ENCODE measurements at regions not wholly inside any gene's neighbourhood (a gene's known extent, or its start where the extent isn't known, plus 50 kb on each side); places are given as distances from the start of the nearest gene placed in this dataset.
"Not testable (repeated sequence)": the region's sequence is repeated elsewhere in the genome, so short reads cannot be mapped to it uniquely, and the experiment has no call there.

DNA sequence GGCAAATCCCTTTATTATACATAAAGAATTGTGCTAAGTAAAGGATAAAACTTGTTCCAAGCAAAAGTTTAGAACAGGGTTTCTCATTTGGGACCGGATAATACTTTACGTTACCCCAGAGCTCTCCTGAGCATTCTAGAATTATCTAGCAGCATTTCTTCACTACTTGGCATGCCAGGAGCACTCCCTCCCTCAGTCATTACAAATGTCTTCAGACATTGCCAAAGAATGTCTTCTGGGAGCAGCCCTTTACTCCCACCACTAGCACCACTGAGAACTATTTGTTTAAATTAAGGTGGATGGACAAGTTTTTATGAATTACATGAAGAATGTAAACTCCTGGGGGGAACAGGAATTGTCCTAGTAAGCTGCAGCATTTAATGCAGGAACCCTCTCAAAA is 516.4 kb downstream of the GBE1 start:
- Mint-ChIP-seq H3K4me3 (no peak overlapping the region), H3K27me3 (no peaks in the 10 kb centered on the region), H3K9me3 (no peaks in the 10 kb centered on the region), H3K36me3 (no peaks in the 10 kb centered on the region), H3K27ac (no peak overlapping the region), H3K4me1 (no peaks in the 10 kb centered on the region)
- DNase-seq (no peak), ATAC-seq (ENCODE audit: low read depth) (no peak)
- POLR2A ChIA-PET: no interaction called here

DNA sequence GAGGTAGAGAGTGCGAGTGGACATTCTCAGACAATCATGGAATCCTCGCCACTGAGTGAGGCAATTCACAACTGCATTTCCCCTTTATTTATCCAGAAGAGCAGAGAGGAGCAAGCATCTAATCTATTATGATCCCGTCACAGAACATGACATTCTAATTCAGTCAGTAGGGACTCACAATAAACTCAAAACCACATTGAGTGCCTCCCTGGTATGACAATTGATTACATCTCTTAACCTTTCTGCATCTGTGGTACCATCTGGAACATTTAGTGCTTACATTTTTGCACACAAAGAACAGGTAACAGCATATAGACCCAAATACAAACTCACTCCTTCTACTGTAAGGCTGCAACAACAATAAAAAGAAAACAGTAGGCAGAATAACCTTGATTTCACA is 517.2 kb downstream of the GBE1 start:
- H3K4me3 Mint-ChIP-seq: no peak overlapping the region
- H3K27ac Mint-ChIP-seq: no peak overlapping the region
- no peaks in the 10 kb centered on the region for H3K27me3 Mint-ChIP-seq
- POLR2A ChIA-PET: no interaction called here
- ATAC-seq (ENCODE audit: low read depth) (no peak), DNase-seq (no peak)
- no peaks in the 10 kb centered on the region for H3K9me3 Mint-ChIP-seq
- H3K36me3 Mint-ChIP-seq: no peaks in the 10 kb centered on the region
- H3K4me1 Mint-ChIP-seq: no peaks in the 10 kb centered on the region

DNA sequence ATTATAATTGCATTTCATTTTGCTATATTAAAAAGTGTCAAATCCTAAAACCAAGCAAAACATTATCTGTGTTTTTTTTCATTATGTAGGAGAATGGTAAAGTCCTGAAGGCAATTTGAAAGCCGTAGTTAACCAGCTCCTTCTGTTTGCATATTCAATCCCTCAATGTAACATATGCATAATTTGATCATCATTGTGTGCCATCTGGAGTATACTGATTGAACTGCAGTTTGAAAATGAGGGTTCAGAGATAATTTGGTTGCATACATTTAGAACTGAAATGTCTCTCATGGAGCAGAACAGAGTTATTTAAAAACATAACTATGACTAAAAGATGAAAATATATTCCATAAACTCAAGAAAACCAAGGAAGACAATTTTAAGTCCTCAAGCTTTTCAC is 518.6 kb downstream of the GBE1 start:
- Mint-ChIP-seq H3K27ac (no peak overlapping the region), H3K36me3 (no peaks in the 10 kb centered on the region), H3K9me3 (no peaks in the 10 kb centered on the region), H3K27me3 (no peaks in the 10 kb centered on the region), H3K4me1 (no peaks in the 10 kb centered on the region), H3K4me3 (no peak overlapping the region)
- ATAC-seq (ENCODE audit: low read depth) (no peak), DNase-seq (no peak)
- POLR2A ChIA-PET: no interaction called here

DNA sequence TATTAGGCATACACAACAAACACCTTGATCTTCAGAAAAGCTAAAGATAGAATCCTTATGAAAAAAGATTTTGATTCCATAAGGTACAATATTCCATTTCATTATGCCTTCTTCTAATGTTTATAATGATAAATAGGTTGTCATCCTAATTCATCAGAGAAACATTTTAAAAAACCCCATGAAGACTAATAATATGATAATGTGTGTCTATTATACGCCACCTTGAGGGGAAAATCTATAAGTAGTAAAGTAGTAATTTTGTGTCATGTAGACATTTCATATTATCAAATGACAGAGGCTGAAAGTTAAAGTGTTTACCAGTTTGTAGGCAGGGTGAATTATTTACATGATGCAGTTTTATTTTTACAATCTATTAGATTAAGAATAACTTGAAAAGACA is 524.3 kb downstream of the GBE1 start:
- H3K4me1 Mint-ChIP-seq: no peaks in the 10 kb centered on the region
- H3K4me3 Mint-ChIP-seq: no peak overlapping the region
- peaks cover 1% of the 10 kb centered on the region for H3K9me3 Mint-ChIP-seq
- DNase-seq (no peak), ATAC-seq (ENCODE audit: low read depth) (no peak)
- POLR2A ChIA-PET: no interaction called here
- H3K27ac Mint-ChIP-seq: no peak overlapping the region
- H3K36me3 Mint-ChIP-seq: no peaks in the 10 kb centered on the region
- no peaks in the 10 kb centered on the region for H3K27me3 Mint-ChIP-seq

DNA sequence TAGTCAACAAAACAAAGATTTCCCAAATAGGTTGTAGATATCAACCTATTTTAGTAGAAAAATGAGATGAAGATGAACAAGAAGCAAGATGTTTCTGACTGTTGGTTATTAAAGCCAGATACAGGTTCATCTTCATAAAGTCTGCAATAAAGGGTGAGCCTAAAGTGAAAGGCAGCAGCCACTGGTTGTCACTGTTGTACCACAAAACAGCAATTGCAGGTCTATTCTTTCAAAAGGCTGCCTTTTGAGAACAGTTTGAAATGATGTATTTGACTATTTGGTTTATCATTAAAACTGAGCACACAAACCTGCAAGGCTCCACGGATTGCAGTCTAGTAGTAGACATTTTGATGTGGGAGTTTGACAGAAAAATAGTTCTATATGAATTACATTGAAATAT is 543.4 kb downstream of the GBE1 start:
- ATAC-seq (ENCODE audit: low read depth): no peak
- Mint-ChIP-seq H3K27ac (no peak overlapping the region), H3K4me3 (no peak overlapping the region), H3K9me3 (no peaks in the 10 kb centered on the region), H3K27me3 (no peaks in the 10 kb centered on the region), H3K4me1 (no peaks in the 10 kb centered on the region), H3K36me3 (no peaks in the 10 kb centered on the region)
- POLR2A ChIA-PET: no interaction called here
- no peak for DNase-seq

DNA sequence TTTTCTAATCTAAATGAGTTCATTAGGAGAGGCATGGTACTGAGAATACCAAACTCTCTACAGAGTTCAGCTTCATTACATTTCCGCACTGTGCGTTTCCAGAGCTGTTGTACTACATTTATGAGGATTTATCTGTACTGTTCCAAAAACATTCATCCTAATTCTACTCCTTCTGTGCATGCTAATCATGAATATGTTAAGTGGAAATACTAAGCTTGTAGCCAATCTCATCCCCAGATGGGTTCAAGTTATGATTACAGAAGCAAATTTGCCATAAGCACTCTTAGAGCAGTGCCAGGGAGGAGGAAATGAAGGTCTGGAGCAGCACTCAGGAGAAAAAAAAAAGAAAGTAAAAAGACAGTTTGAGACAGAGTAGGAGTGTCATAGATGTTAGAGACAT is 544.3 kb downstream of the GBE1 start:
- no peaks in the 10 kb centered on the region for H3K36me3 Mint-ChIP-seq
- no peaks in the 10 kb centered on the region for H3K27me3 Mint-ChIP-seq
- no peaks in the 10 kb centered on the region for H3K4me1 Mint-ChIP-seq
- H3K4me3 Mint-ChIP-seq: no peak overlapping the region
- H3K9me3 Mint-ChIP-seq: no peaks in the 10 kb centered on the region
- DNase-seq (no peak), ATAC-seq (ENCODE audit: low read depth) (no peak)
- no peak overlapping the region for H3K27ac Mint-ChIP-seq
- POLR2A ChIA-PET: no interaction called here

DNA sequence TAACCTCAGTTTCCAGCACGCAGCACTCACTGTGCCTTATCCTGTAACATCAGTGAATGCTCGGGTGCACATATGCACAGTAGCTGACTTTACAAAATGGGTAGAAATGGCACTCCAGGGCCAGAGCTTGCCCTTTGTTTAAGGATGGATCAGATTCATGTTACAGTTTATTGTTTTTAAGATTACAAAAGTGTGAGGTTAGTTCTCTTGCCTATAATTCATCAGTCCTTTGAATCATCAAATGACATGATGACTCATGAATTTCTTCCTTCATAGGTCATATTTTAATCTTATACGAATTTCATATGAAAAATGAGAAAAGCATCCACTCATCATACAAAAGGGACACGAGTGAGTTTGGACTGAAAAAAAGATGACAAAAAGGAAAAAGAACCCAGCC is 545.3 kb downstream of the GBE1 start:
- Mint-ChIP-seq H3K4me3 (no peak overlapping the region), H3K27ac (no peak overlapping the region), H3K36me3 (no peaks in the 10 kb centered on the region), H3K4me1 (no peaks in the 10 kb centered on the region), H3K9me3 (no peaks in the 10 kb centered on the region), H3K27me3 (no peaks in the 10 kb centered on the region)
- no peak for ATAC-seq (ENCODE audit: low read depth)
- no peak for DNase-seq
- POLR2A ChIA-PET: no interaction called here

DNA sequence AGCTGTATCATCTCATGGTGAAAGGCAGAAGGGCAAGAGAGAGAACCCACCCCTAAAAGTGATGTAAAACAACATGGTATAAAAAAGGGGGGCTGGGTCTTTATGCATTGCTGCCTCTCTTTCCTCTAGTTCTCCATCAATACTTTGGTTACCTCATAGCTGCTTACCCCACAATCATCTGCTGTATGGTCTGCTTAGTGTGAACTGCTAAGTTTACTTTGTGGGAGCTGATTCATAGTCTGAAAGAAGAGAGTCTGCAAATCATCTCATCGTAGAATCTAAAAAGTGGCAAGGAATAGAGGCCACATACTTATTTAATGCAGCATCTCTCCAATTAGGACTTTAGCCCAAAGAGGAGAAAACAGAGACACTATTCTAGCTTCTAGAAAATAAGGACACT is 546.8 kb downstream of the GBE1 start:
- H3K36me3 Mint-ChIP-seq: no peaks in the 10 kb centered on the region
- ATAC-seq (ENCODE audit: low read depth): no peak
- POLR2A ChIA-PET: no interaction called here

DNA sequence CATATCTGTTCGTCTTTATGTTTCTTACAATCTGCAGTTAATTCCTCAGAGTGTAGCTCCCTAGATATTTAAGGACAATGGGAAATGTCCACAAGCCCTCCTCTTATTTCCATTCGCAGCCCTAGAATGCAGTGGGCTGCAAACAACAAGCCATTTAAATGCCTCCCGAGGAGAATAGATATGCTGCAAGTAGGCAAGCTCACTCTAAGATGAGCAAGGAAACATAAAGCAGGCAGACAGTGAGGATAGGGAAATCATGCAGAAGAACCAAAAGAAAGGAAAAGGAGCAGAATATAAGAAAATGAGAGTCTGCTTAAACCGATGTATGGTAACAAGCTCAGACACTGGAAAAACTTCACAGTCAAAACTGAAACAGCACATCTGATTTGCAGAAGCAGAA is 561.9 kb downstream of the GBE1 start:
- POLR2A ChIA-PET: no interaction called here
- DNase-seq (no peak), ATAC-seq (ENCODE audit: low read depth) (no peak)
- no peaks in the 10 kb centered on the region for H3K4me1 Mint-ChIP-seq
- no peaks in the 10 kb centered on the region for H3K36me3 Mint-ChIP-seq
- H3K27me3 Mint-ChIP-seq: no peaks in the 10 kb centered on the region
- H3K9me3 Mint-ChIP-seq: peaks cover 1% of the 10 kb centered on the region
- no peak overlapping the region for H3K27ac Mint-ChIP-seq
- no peak overlapping the region for H3K4me3 Mint-ChIP-seq

More for the DNA sequence above, 546.8 kb downstream of the GBE1 start:
- H3K4me3 Mint-ChIP-seq: no peak overlapping the region
- H3K27me3 Mint-ChIP-seq: no peaks in the 10 kb centered on the region
- no peaks in the 10 kb centered on the region for H3K9me3 Mint-ChIP-seq
- DNase-seq: no peak
- no peak overlapping the region for H3K27ac Mint-ChIP-seq
- H3K4me1 Mint-ChIP-seq: no peaks in the 10 kb centered on the region

DNA sequence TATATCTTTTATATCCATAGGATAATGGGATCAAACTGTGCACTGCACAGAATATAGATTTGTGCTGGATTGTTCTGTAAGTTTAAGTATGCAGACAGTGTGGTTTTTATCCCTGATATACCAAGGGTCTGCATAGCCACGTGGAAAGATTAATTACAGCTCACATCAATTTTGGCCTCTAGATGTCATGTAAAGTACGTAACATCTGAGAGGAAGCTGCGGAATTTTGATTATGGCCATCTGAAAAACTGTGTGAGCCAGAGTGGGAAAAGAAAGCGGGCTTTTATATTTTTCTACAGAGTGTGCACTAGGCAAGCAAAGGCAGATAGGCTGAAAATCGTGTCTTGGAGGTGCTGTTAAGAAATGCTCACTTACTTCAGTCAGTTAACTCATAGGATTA is 562.7 kb downstream of the GBE1 start:
- H3K36me3 Mint-ChIP-seq: no peaks in the 10 kb centered on the region
- H3K4me3 Mint-ChIP-seq: no peak overlapping the region
- H3K4me1 Mint-ChIP-seq: no peaks in the 10 kb centered on the region
- no peak overlapping the region for H3K27ac Mint-ChIP-seq
- ATAC-seq (ENCODE audit: low read depth) (no peak), DNase-seq (no peak)
- H3K27me3 Mint-ChIP-seq: no peaks in the 10 kb centered on the region
- POLR2A ChIA-PET: no interaction called here
- peaks cover 1% of the 10 kb centered on the region for H3K9me3 Mint-ChIP-seq

DNA sequence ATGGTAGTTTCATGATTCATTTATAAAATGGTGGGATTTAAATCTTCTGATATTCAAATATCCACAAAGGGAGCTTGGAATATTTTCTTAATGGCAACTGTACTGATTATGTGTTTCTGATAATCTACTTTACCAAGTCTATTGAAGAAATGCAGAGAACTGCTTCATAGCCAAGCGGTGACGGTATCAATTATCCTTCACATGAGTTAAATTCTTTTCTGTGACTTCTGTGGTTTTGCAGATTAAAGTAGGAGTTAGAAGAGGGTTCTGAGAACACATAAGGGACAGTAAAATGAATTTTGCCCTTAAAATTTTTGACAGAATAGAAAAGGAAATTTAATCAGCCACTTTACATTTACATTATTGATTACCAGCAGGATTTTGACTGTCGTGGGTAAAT is 563.2 kb downstream of the GBE1 start:
- Mint-ChIP-seq H3K36me3 (no peaks in the 10 kb centered on the region), H3K4me1 (no peaks in the 10 kb centered on the region), H3K27ac (no peak overlapping the region), H3K27me3 (no peaks in the 10 kb centered on the region), H3K9me3 (peaks cover 1% of the 10 kb centered on the region), H3K4me3 (no peak overlapping the region)
- DNase-seq: no peak
- POLR2A ChIA-PET: no interaction called here
- ATAC-seq (ENCODE audit: low read depth): no peak

DNA sequence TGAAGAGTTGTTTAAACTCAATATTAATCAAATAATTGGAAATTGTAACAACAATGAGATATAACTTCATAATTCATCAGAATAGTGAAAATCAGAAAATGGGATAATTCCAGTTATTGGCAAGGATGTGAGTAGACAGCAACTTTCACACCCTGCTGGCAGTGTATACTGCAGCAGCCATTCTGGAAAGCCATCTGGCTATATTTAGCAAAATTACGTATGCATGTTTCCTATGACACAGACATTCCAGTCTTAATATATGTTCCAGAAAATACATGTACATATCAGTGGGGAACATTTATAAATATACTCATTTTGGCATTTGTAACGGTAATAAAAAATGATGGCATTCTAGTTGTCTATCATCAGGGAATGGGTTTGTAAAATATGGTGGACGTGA is 564.1 kb downstream of the GBE1 start:
- no peaks in the 10 kb centered on the region for H3K36me3 Mint-ChIP-seq
- POLR2A ChIA-PET: no interaction called here
- ATAC-seq (ENCODE audit: low read depth): no peak

DNA sequence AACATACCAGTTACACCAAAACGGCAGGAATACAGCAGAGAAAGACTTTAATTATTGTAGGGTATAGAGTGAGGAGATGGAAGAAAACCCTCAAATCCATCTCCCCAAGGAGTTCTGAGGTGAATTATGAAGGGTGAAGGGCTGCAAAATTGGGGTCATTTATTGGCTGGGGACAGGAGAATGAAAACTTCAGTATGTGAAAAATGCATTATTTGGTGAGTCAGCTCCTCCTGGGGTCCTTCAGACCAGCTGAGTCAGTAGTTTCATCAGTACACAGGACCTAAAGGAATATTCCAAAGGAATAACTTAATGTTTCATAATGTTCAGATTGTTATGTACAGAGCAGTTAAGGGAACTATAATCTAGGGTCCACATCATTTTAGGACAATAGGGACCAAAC is 566.0 kb downstream of the GBE1 start:
- no peak for ATAC-seq (ENCODE audit: low read depth)
- no peaks in the 10 kb centered on the region for H3K27me3 Mint-ChIP-seq

More for the DNA sequence above, 564.1 kb downstream of the GBE1 start:
- H3K4me1 Mint-ChIP-seq: no peaks in the 10 kb centered on the region
- no peak overlapping the region for H3K4me3 Mint-ChIP-seq
- no peak for DNase-seq
- H3K9me3 Mint-ChIP-seq: peaks cover 1% of the 10 kb centered on the region
- H3K27ac Mint-ChIP-seq: no peak overlapping the region
- no peaks in the 10 kb centered on the region for H3K27me3 Mint-ChIP-seq

DNA sequence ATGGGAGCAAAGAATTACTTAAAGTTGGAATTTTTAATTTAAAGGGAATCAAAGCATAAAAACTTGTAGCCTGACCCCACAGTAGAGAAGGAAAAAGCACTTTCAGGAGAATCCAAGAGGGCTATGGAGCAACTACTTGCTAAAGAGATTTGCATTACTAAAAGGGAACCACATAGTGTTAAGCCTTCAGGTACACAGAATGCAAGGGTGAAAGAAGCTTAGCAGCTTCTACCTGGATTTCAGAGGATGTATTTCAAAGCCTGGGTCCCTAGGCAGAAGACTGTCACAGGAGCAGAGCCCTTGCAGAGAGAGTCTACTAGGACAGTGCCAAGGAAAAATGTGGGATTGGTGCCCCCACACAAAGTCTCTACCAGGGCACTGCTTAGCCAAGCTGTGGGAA is 575.0 kb downstream of the GBE1 start:
- Mint-ChIP-seq H3K36me3 (no peaks in the 10 kb centered on the region), H3K27me3 (no peaks in the 10 kb centered on the region), H3K4me1 (no peaks in the 10 kb centered on the region), H3K9me3 (peaks cover 16% of the 10 kb centered on the region), H3K4me3 (no peak overlapping the region), H3K27ac (no peak overlapping the region)
- POLR2A ChIA-PET: no interaction called here
- ATAC-seq (ENCODE audit: low read depth) (no peak), DNase-seq (no peak)

More for the DNA sequence above, 566.0 kb downstream of the GBE1 start:
- POLR2A ChIA-PET: no interaction called here
- no peaks in the 10 kb centered on the region for H3K36me3 Mint-ChIP-seq
- no peak overlapping the region for H3K27ac Mint-ChIP-seq
- H3K4me1 Mint-ChIP-seq: no peaks in the 10 kb centered on the region
- DNase-seq: no peak
- H3K4me3 Mint-ChIP-seq: no peak overlapping the region
- peaks cover 1% of the 10 kb centered on the region for H3K9me3 Mint-ChIP-seq

DNA sequence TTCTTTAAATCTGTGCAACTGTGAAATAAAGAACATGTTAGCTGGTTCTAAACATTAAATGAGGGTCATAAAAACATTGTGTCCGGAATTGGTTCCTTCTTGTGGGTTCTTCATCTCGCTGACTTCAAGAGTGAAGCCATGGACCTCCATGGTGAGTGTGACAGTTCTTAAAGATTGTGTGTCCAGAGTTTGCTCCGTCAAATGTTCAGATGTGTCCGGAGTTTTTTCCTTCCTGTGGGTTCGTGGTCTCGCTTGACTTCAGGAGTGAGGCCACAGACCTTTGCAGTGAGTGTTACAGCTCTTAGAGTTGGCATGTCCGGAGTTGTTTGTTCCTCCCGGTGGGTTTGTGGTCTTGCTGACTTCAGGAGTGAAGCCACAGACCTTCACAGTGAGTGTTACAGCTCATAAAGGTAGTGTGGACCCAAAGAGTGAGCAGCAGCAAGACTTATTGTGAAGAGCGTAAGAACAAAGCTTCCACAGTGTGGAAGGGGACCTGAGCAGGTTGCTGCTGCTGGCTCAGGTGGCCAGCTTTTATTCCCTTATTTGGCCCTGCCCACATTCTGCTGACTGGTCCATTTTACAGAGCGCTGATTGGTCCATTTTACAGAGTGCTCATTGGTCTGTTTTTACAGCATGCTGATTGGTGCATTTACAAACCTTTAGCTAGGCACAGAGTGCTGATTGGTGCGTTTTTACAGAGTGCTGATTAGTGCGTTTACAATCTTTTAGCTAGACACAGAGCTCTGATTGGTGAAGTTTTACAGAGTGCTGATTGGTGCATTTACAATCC is 579.2 kb downstream of the GBE1 start:
- DNase-seq; H3K27ac Mint-ChIP-seq; H3K36me3 Mint-ChIP-seq; H3K4me1 Mint-ChIP-seq; H3K27me3 Mint-ChIP-seq; H3K4me3 Mint-ChIP-seq; POLR2A ChIA-PET; ATAC-seq (ENCODE audit: low read depth): not testable (repeated sequence)
- peaks cover 13% of the 10 kb centered on the region for H3K9me3 Mint-ChIP-seq
